PFSK-1 (cell line): ENCODE measurements at regions not wholly inside any gene's neighbourhood (a gene's known extent, or its start where the extent isn't known, plus 50 kb on each side); places are given as distances from the start of the nearest gene placed in this dataset.

ENCODE experiments used
- POLR2AphosphoS5 ChIP-seq: IDR thresholded peaks from 2 replicates; pipeline ENCODE4 v1.6.1; 2012; ENCODE audit warnings: low read depth, mild to moderate bottlenecking, control low read depth, low read length, moderate library complexity
- TF ChIP-seq, protein P1 (sequence below), 2 experiments: IDR thresholded peaks; 2 replicates each; pipeline versions ENCODE4 v1.6.1 to v1.8.0; 2011 to 2012; ENCODE audit warnings: low read depth in 2 of 2, low read length in 2 of 2, control low read depth in 1 of 2, inconsistent platforms in 1 of 2, mild to moderate bottlenecking in 1 of 2, moderate library complexity in 1 of 2; ENCODE audit not compliant: insufficient read depth in 1 of 2

DNA sequence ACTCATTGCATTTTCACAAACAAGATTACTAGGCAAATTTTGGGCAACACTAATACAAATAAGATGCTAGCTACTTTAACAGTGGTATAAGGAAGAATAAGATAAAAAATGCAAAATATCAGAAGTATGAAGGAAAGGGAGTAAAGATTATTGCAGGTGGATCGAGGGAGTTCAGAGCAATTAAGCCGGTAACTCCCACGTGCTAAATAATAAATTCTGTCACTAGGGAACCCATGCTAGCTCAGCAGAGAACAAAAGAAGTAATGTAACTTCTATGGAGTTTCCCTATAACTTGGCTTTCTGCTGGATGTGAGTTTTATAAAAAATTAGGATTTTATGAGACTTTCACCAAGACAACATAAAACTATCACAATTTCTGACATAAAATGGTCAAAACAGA is 470.5 kb upstream of the RGS18 start:
- TF ChIP-seq, protein P1, sequence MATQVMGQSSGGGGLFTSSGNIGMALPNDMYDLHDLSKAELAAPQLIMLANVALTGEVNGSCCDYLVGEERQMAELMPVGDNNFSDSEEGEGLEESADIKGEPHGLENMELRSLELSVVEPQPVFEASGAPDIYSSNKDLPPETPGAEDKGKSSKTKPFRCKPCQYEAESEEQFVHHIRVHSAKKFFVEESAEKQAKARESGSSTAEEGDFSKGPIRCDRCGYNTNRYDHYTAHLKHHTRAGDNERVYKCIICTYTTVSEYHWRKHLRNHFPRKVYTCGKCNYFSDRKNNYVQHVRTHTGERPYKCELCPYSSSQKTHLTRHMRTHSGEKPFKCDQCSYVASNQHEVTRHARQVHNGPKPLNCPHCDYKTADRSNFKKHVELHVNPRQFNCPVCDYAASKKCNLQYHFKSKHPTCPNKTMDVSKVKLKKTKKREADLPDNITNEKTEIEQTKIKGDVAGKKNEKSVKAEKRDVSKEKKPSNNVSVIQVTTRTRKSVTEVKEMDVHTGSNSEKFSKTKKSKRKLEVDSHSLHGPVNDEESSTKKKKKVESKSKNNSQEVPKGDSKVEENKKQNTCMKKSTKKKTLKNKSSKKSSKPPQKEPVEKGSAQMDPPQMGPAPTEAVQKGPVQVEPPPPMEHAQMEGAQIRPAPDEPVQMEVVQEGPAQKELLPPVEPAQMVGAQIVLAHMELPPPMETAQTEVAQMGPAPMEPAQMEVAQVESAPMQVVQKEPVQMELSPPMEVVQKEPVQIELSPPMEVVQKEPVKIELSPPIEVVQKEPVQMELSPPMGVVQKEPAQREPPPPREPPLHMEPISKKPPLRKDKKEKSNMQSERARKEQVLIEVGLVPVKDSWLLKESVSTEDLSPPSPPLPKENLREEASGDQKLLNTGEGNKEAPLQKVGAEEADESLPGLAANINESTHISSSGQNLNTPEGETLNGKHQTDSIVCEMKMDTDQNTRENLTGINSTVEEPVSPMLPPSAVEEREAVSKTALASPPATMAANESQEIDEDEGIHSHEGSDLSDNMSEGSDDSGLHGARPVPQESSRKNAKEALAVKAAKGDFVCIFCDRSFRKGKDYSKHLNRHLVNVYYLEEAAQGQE (IDR thresholded peaks at IDR 0.05; ENCODE audit: insufficient read depth in 1 of 2, low read depth in 2 of 2, low read length in 2 of 2) = no peak
- TF ChIP-seq POLR2AphosphoS5 = no peak
